HEK293 (cell line): ENCODE measurements at regions not wholly inside any gene's neighbourhood (a gene's known extent, or its start where the extent isn't known, plus 50 kb on each side); places are given as distances from the start of the nearest gene placed in this dataset.

Experiments used
- CTCF ChIA-PET: fragments of 350-600 bp; formaldehyde crosslinking; extraction: SDS; loops from one replicate; lab custom pipeline; 2021; ENCODE audit warnings: antibody characterized with exemption; lab: Yijun Ruan, JAX
- POLR2A ChIA-PET: fragments of 300-600 bp; formaldehyde crosslinking; extraction: SDS; loops from one replicate; lab custom pipeline; 2020; ENCODE audit warnings: antibody characterized with exemption, inconsistent platforms; lab: Yijun Ruan, JAX
- H3K27ac ChIP-seq: fragments of 200-500 bp; sonication (Bioruptor generic); 2 replicates; pipeline ENCODE4 v1.5.1; 2014; ENCODE audit warnings: low read depth, low read length, control low read depth, inconsistent platforms; ENCODE audit errors: extremely low read depth
- H3K36me3 ChIP-seq, 2 experiments: fragments of 200-500 bp in 1 of 2; sonication (Bioruptor generic) in 1 of 2; 1 replicate in 1 of 2; 2 replicates in 1 of 2; pipeline ENCODE4 v1.5.1; 2014 to 2017; ENCODE audit warnings: inconsistent platforms in 2 of 2, low read length in 2 of 2; ENCODE audit not compliant: control insufficient read depth in 2 of 2, insufficient read depth in 1 of 2
- H3K4me1 ChIP-seq: fragments of 200-500 bp; sonication (Bioruptor generic); 2 replicates; pipeline ENCODE4 v1.5.1; 2014; ENCODE audit warnings: mild to moderate bottlenecking, low read length, inconsistent platforms; ENCODE audit not compliant: control insufficient read depth, insufficient read depth
- H3K4me3 ChIP-seq: 2 replicates; pipeline ENCODE4 v1.5.1; 2011; ENCODE audit warnings: low read depth, mild to moderate bottlenecking, control low read depth, low read length, moderate library complexity
- H3K9me3 ChIP-seq: fragments of 200-500 bp; sonication (Bioruptor generic); 2 replicates; pipeline ENCODE4 v1.5.1; 2014; ENCODE audit warnings: low read depth, low read length, inconsistent platforms; ENCODE audit not compliant: control insufficient read depth, insufficient read depth
- SETDB1 ChIP-seq: IDR thresholded peaks from one replicate; pipeline ENCODE4 v1.6.1; 2017; ENCODE audit warnings: mild to moderate bottlenecking, low read length, moderate library complexity, mixed read lengths; ENCODE audit not compliant: insufficient read length
- SP2 ChIP-seq: fragments of 450-650 bp; formaldehyde crosslinking; IDR thresholded peaks from 2 replicates; pipeline ENCODE4 v1.5.1; 2016; ENCODE audit warnings: missing biosample characterization, missing genetic modification characterization
- ZBTB20 ChIP-seq: fragments of 450-650 bp; formaldehyde crosslinking; IDR thresholded peaks from 2 replicates; pipeline ENCODE4 v1.5.1; 2016; ENCODE audit warnings: missing biosample characterization, missing genetic modification characterization
- ZBTB8A ChIP-seq: fragments of 450-650 bp; formaldehyde crosslinking; IDR thresholded peaks from 2 replicates; pipeline ENCODE4 v1.5.1; 2016; ENCODE audit warnings: missing biosample characterization, missing genetic modification characterization
- ZNF121 ChIP-seq: fragments of 450-650 bp; formaldehyde crosslinking; IDR thresholded peaks from 2 replicates; pipeline ENCODE4 v1.5.1; 2016; ENCODE audit warnings: missing biosample characterization, missing genetic modification characterization
- ZNF223 ChIP-seq: fragments of 450-650 bp; formaldehyde crosslinking; IDR thresholded peaks from 2 replicates; pipeline ENCODE4 v1.5.1; 2016; ENCODE audit warnings: missing biosample characterization, missing genetic modification characterization
- ZNF23 ChIP-seq: fragments of 450-650 bp; formaldehyde crosslinking; IDR thresholded peaks from 2 replicates; pipeline ENCODE4 v1.5.1; 2016; ENCODE audit warnings: missing biosample characterization, missing genetic modification characterization, borderline replicate concordance
- ZNF37A ChIP-seq: fragments of 450-650 bp; IDR thresholded peaks from 2 replicates; pipeline ENCODE4 v1.5.1; 2018; ENCODE audit warnings: missing biosample characterization, missing genetic modification characterization
- ZNF426 ChIP-seq: fragments of 450-650 bp; formaldehyde crosslinking; IDR thresholded peaks from 2 replicates; pipeline ENCODE4 v1.5.1; 2017; ENCODE audit warnings: missing biosample characterization, missing genetic modification characterization, mild to moderate bottlenecking, inconsistent platforms, moderate library complexity
- ZNF549 ChIP-seq: fragments of 450-650 bp; IDR thresholded peaks from 2 replicates; pipeline ENCODE4 v1.5.1; 2018; ENCODE audit warnings: missing biosample characterization, missing genetic modification characterization, mild to moderate bottlenecking, inconsistent platforms, moderate library complexity
- ZNF624 ChIP-seq: fragments of 450-650 bp; formaldehyde crosslinking; IDR thresholded peaks from 2 replicates; pipeline ENCODE4 v1.5.1; 2017; ENCODE audit warnings: missing biosample characterization, missing genetic modification characterization
- ZNF654 ChIP-seq: fragments of 450-650 bp; formaldehyde crosslinking; IDR thresholded peaks from 2 replicates; pipeline ENCODE4 v1.5.1; 2016; ENCODE audit warnings: low read depth, missing biosample characterization, missing genetic modification characterization
- ZNF677 ChIP-seq: fragments of 450-650 bp; IDR thresholded peaks from 2 replicates; pipeline ENCODE4 v1.5.0; 2018; ENCODE audit warnings: missing biosample characterization, mild to moderate bottlenecking, missing genetic modification characterization, moderate library complexity
- ZNF768 ChIP-seq: fragments of 450-650 bp; formaldehyde crosslinking; IDR thresholded peaks from 2 replicates; pipeline ENCODE4 v1.5.1; 2018; ENCODE audit warnings: missing biosample characterization, mild to moderate bottlenecking, missing genetic modification characterization
- ZNF785 ChIP-seq: fragments of 450-650 bp; formaldehyde crosslinking; IDR thresholded peaks from 2 replicates; pipeline ENCODE4 v1.5.1; 2016; ENCODE audit warnings: missing biosample characterization, missing genetic modification characterization
- TF ChIP-seq, protein P1 (sequence below): fragments of 450-650 bp; formaldehyde crosslinking; IDR thresholded peaks from 2 replicates; pipeline ENCODE4 v1.5.1; 2016; ENCODE audit warnings: missing biosample characterization, missing genetic modification characterization
- TF ChIP-seq, protein P2 (sequence below): fragments of 450-650 bp; formaldehyde crosslinking; IDR thresholded peaks from 2 replicates; pipeline ENCODE4 v1.5.1; 2016; ENCODE audit warnings: missing biosample characterization, missing genetic modification characterization
- TF ChIP-seq, protein P3 (sequence below): fragments of 450-650 bp; formaldehyde crosslinking; IDR thresholded peaks from 2 replicates; pipeline ENCODE4 v1.5.1; 2016; ENCODE audit warnings: missing biosample characterization, missing genetic modification characterization
- TF ChIP-seq, protein P4 (sequence below): fragments of 450-650 bp; formaldehyde crosslinking; IDR thresholded peaks from 2 replicates; pipeline ENCODE4 v1.5.1; 2016; ENCODE audit warnings: missing biosample characterization, missing genetic modification characterization

DNA sequence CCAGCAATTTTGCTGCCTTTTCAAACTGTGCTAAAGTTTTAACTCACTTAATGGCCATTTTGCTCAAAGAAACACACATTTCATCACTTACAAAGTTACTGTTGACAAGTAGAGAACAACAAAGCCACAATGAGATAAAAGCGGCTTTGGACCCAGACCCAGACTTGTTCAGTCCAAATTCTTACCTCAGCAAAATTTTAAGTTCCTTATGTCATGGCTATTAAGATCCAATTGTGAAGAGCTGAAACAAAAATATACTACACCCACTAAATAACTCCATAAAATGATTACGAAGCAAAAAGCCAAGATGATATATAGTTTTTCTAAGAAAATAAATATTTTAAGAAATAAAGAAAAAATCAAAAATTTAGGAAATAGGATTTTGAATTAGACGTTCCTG, 137.0 kb upstream of the INPP4B start:
- POLR2A ChIA-PET = no interaction called here
- TF ChIP-seq ZNF426 (no peak), ZNF121 (tag by site-specific recombination) (no peak), ZNF37A (no peak), ZNF23 (tag by site-specific recombination) (no peak), ZNF677 (tag by site-specific recombination) (no peak), SP2 (tag by site-specific recombination) (no peak), ZBTB8A (tag by site-specific recombination) (no peak)
- TF ChIP-seq, protein P1, sequence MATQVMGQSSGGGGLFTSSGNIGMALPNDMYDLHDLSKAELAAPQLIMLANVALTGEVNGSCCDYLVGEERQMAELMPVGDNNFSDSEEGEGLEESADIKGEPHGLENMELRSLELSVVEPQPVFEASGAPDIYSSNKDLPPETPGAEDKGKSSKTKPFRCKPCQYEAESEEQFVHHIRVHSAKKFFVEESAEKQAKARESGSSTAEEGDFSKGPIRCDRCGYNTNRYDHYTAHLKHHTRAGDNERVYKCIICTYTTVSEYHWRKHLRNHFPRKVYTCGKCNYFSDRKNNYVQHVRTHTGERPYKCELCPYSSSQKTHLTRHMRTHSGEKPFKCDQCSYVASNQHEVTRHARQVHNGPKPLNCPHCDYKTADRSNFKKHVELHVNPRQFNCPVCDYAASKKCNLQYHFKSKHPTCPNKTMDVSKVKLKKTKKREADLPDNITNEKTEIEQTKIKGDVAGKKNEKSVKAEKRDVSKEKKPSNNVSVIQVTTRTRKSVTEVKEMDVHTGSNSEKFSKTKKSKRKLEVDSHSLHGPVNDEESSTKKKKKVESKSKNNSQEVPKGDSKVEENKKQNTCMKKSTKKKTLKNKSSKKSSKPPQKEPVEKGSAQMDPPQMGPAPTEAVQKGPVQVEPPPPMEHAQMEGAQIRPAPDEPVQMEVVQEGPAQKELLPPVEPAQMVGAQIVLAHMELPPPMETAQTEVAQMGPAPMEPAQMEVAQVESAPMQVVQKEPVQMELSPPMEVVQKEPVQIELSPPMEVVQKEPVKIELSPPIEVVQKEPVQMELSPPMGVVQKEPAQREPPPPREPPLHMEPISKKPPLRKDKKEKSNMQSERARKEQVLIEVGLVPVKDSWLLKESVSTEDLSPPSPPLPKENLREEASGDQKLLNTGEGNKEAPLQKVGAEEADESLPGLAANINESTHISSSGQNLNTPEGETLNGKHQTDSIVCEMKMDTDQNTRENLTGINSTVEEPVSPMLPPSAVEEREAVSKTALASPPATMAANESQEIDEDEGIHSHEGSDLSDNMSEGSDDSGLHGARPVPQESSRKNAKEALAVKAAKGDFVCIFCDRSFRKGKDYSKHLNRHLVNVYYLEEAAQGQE (tag by site-specific recombination) = no peak
- CTCF ChIA-PET = no interaction called here

DNA sequence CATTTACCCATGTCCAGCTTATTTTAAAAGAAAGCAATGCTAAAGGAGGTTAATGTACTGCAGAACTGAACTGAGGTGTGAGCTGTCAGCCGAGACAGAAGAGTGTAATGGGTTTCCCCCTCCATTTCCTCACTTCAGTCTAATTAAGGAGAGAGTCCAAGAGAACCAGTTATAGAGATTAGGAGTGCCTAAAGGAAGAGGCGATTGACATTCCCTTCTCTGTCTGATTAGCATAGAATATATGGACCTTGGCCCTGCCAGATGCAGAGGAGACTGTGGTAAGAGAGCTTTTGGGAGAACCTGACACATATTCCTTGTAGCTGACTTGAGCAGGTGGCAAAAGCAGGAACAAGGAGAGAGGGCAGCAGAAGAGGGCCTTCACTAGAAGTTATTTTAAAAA, 137.5 kb upstream of the INPP4B start:
- ChIA-PET CTCF (interaction anchor here (1.1 kb wide), 1 partner anchor 43 kb away, joined by 4 read pairs; no protein-coding TSS in a partner anchor), POLR2A (no interaction called here)
- Histone ChIP-seq H3K27ac (no peak overlapping the region), H3K36me3 (no peaks in the 10 kb centered on the region), H3K4me1 (no peaks in the 10 kb centered on the region), H3K4me3 (no peak overlapping the region), H3K9me3 (no peaks in the 10 kb centered on the region)
- TF ChIP-seq ZNF624 (tag by site-specific recombination) = no peak
- TF ChIP-seq, protein P2, sequence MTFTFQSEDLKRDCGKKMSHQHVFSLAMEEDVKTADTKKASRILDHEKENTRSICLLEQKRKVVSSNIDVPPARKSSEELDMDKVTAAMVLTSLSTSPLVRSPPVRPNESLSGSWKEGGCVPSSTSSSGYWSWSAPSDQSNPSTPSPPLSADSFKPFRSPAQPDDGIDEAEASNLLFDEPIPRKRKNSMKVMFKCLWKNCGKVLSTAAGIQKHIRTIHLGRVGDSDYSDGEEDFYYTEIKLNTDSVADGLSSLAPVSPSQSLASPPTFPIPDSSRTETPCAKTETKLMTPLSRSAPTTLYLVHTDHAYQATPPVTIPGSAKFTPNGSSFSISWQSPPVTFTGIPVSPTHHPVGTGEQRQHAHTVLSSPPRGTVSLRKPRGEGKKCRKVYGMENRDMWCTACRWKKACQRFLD (tag by site-specific recombination) = no peak
- TF ChIP-seq ZNF223 = no peak
- no peak for TF ChIP-seq ZNF768 (tag by site-specific recombination)

More for the DNA sequence above, 137.0 kb upstream of the INPP4B start:
- Histone ChIP-seq H3K27ac (no peak overlapping the region), H3K9me3 (no peaks in the 10 kb centered on the region), H3K4me1 (no peaks in the 10 kb centered on the region), H3K36me3 (no peaks in the 10 kb centered on the region), H3K4me3 (no peak overlapping the region)

DNA sequence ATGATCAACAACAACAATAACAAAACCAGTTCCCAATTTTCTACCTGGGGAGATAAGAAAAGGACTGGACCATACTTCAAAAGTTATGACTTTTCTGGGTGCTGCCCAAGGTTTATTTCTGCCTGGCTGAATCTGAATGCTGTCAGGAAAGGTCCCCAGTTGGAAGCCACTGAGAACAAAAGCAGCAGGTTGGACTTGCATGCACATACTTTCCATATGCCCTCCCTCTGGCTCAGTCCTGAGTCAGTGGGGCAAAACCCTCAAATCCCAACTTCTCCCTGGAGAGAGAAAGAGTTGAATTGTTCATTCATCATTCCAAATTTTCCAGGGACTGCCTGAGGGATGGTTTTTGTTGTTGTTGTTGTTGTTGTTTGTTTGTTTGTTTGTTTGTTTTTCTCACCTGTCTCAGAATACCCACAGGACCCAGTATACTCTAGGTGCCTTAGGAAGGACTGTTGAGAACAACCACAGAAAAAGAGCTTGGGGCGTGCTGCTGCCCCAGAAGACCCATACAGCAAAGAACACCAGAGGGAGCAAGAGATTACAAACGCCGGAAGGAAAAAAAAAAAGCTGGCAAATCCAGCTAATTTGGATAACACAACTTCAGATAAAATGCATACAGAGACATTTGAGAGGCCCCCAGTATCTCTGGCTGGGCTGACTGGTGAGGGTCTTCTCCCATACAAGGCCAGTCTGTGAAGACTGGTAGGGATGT, 138.9 kb upstream of the INPP4B start:
- no peaks in the 10 kb centered on the region for H3K4me1 ChIP-seq
- POLR2A ChIA-PET = interaction anchor here (0.7 kb wide), 1 partner anchor 528 kb away, joined by 3 read pairs; the partner anchor contains the start of gene SMARCA5

DNA sequence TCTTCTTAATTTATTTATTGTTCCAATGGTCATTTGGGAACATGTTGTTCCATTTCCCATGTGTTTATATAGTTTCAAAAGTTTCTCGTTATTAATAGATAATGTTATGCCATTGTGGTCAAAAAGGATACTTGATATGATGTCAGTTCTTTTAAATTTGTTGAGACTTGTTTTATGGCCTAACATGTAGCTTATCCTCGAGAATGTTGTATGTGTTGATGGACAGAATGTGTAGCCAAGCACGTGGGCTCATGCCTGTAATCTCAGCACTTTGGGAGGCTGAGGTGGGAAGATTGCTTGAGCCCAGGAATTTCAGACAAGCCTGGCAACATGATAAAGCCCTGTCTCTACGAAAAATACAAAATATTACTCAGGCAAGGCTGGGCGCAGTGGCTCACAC, 168.5 kb upstream of the USP38 start:
- ChIA-PET CTCF (no interaction called here), POLR2A (no interaction called here)
- H3K27ac ChIP-seq = no peak overlapping the region
- H3K4me1 ChIP-seq = no peaks in the 10 kb centered on the region
- no peaks in the 10 kb centered on the region for H3K36me3 ChIP-seq
- H3K9me3 ChIP-seq = no peaks in the 10 kb centered on the region
- H3K4me3 ChIP-seq = no peak overlapping the region
- TF ChIP-seq ZBTB20 (tag by site-specific recombination) = no peak
- no peak for TF ChIP-seq ZNF549 (tag by site-specific recombination)
- TF ChIP-seq, protein P3, sequence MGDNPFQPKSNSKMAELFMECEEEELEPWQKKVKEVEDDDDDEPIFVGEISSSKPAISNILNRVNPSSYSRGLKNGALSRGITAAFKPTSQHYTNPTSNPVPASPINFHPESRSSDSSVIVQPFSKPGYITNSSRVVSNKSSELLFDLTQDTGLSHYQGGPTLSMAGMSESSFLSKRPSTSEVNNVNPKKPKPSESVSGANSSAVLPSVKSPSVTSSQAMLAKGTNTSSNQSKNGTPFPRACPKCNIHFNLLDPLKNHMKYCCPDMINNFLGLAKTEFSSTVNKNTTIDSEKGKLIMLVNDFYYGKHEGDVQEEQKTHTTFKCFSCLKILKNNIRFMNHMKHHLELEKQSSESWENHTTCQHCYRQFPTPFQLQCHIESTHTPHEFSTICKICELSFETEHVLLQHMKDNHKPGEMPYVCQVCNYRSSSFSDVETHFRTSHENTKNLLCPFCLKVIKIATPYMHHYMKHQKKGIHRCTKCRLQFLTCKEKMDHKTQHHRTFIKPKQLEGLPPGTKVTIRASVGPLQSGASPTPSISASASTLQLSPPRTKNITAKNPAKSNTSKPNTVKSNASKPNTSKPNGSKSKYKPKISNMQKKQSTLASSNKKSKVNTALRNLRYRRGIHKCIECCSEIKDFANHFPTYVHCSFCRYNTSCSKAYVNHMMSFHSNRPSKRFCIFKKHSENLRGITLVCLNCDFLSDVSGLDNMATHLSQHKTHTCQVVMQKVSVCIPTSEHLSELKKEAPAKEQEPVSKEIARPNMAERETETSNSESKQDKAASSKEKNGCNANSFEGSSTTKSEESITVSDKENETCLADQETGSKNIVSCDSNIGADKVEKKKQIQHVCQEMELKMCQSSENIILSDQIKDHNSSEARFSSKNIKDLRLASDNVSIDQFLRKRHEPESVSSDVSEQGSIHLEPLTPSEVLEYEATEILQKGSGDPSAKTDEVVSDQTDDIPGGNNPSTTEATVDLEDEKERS = no peak
- TF ChIP-seq, protein P4, sequence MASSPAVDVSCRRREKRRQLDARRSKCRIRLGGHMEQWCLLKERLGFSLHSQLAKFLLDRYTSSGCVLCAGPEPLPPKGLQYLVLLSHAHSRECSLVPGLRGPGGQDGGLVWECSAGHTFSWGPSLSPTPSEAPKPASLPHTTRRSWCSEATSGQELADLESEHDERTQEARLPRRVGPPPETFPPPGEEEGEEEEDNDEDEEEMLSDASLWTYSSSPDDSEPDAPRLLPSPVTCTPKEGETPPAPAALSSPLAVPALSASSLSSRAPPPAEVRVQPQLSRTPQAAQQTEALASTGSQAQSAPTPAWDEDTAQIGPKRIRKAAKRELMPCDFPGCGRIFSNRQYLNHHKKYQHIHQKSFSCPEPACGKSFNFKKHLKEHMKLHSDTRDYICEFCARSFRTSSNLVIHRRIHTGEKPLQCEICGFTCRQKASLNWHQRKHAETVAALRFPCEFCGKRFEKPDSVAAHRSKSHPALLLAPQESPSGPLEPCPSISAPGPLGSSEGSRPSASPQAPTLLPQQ (tag by site-specific recombination) = no peak
- TF ChIP-seq SETDB1 = no peak

More for the DNA sequence above, 138.9 kb upstream of the INPP4B start:
- no peaks in the 10 kb centered on the region for H3K9me3 ChIP-seq
- no peak overlapping the region for H3K27ac ChIP-seq
- no peak overlapping the region for H3K4me3 ChIP-seq
- peak; percentile 37 for TF ChIP-seq ZNF654 (tag by site-specific recombination)
- no peak for TF ChIP-seq ZNF785
- TF ChIP-seq, all 188 proteins: peak for 1
- H3K36me3 ChIP-seq = no peaks in the 10 kb centered on the region
- CTCF ChIA-PET = interaction anchor here (0.6 to 0.8 kb wide), 7 partner anchors 12 to 1485 kb away, joined by 3 to 8 read pairs (median 3); no protein-coding TSS in a partner anchor
